ENCODE measurements at regions not wholly inside any gene's neighbourhood (a gene's known extent, or its start where the extent isn't known, plus 50 kb on each side); places are given as distances from the start of the nearest gene placed in this dataset.

DNA sequence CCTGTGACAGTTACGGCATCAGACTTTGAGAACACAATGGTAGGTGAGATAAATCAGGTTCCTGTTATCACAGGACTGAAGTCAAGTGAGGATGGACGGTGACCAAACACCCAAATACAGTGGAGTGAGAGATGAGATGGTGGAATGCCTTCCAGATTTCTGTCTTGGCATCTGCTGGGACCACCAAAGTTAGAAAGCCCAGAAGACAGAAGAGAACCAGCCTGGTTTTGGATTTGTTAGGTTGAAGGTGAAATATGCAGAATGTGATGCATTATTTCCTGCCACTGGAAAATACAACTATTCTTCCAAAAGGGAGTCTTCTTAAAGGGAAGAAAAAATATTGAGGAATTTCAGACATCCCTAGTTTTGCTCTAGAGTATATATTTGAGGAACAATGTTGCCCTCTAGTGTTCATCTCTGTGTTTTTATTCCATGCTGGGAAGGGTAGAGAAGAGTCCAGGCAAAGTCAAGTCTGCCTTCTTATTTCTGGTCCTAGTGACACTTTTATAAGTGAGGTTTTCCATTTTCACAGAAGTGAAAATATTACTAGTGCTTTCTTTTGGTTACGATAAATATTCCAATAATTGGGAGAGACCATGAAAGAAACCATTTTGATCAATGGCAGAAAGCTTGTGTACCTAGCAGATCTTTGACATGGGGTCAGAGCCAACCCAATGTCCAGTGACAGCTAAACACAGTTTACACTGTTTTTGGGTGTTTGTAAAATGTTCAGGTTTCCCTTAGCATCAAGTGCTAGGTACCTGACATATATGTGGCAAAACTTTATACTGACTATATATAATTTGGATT, 142.3 kb upstream of the ANKH start:
- no peak overlapping the region for H3K9ac ChIP-seq (ENCODE audit: insufficient read depth in 1 of 2, low read depth in 2 of 2, low read length in 2 of 2)
- H3K36me3 ChIP-seq (ENCODE audit: control insufficient read depth, insufficient read depth, low read length) = no peaks in the 10 kb centered on the region
- no peaks in the 10 kb centered on the region for H4K20me1 ChIP-seq (replicated peaks; ENCODE audit: control insufficient read depth, insufficient read depth, low read length)
- H3K4me3 ChIP-seq = no peak overlapping the region
- POLR2A ChIA-PET = no interaction called here
- H2AFZ ChIP-seq (ENCODE audit: low read depth, low read length) = no peak overlapping the region
- no TSS peak for BruUV-seq (replicated peaks)
- ATAC-seq (peak; percentile 94), DNase-seq (ENCODE audit: extremely low read depth in 1 of 4, low spot score in 3 of 4) (peak; percentile 41 to 58 (median 47)), FAIRE-seq (peak; percentile 92)
- 17% methylated on average over 3 of the region's 3 CpGs for WGBS (ENCODE audit: insufficient coverage, low coverage, missing lambda C conversion rate)
- no peaks in the 10 kb centered on the region; a peak in 1 of 5 replicates for H3K4me1 ChIP-seq (replicated peaks in 1 of 2; ENCODE audit: control insufficient read depth in 2 of 2, insufficient read depth in 2 of 2, low read length in 2 of 2)
- H3K9me3 ChIP-seq (replicated peaks; ENCODE audit: control insufficient read depth, insufficient read depth, low read depth, low read length) = no peaks in the 10 kb centered on the region
- no peaks in the 10 kb centered on the region for H3K79me2 ChIP-seq (ENCODE audit: control insufficient read depth, insufficient read depth, low read length)
- H3K9me1 ChIP-seq (ENCODE audit: control insufficient read depth, insufficient read depth, low read length) = no peaks in the 10 kb centered on the region
- CTCF ChIA-PET (ENCODE audit: low intra/inter-chr PET ratio) = interaction anchor here (0.6 to 1.9 kb wide), 7 partner anchors 11 to 1025 kb away, joined by 3 to 10 read pairs (median 3); no protein-coding TSS in a partner anchor
- H3K4me2 ChIP-seq (ENCODE audit: insufficient read depth, low read length) = no peak overlapping the region
- no peak overlapping the region for H3K27ac ChIP-seq (ENCODE audit: extremely low read depth, low read depth, low read length)
- in situ Hi-C loops (cut with MboI) (loop anchor here (25.0 kb wide), 1 partner anchor 1027 kb away; no protein-coding TSS in a partner anchor), intact Hi-C loops (cut with micrococcal nuclease) (loop anchor here (5.0 kb wide), 2 partner anchors 662 to 1027 kb away; no protein-coding TSS in a partner anchor)
- H3K27me3 ChIP-seq (ENCODE audit: control insufficient read depth in 2 of 2, insufficient read depth in 2 of 2, low read length in 2 of 2) = no peaks in the 10 kb centered on the region
- TF ChIP-seq SMC3 (conservative IDR thresholded peaks at IDR 0.05; ENCODE audit: insufficient read depth, low read depth, low read length) (peak; percentile 58), SREBF2 (CRISPR knock-in tag; IDR thresholded peaks at IDR 0.05) (no peak), HNRNPH1 (optimal IDR thresholded peaks at IDR 0.05; ENCODE audit: low read depth, low read length) (no peak), STAT5A (IDR thresholded peaks at IDR 0.05; ENCODE audit: borderline replicate concordance, low read length) (0 out of 2 replicates have a peak, but pooled peaks have one; percentile 9), MAZ (CRISPR knock-in tag; conservative IDR thresholded peaks at IDR 0.05 in 1 of 2, IDR thresholded peaks at IDR 0.05 in 1 of 2) (no peak), FUS (optimal IDR thresholded peaks at IDR 0.05; ENCODE audit: low read depth, low read length) (no peak), HMG20A (CRISPR knock-in tag; conservative IDR thresholded peaks at IDR 0.05) (no peak), POLR2AphosphoS5 (IDR thresholded peaks at IDR 0.05; ENCODE audit: control insufficient read depth, insufficient read depth, low read depth, low read length) (no peak)
- TF ChIP-seq, protein P1, sequence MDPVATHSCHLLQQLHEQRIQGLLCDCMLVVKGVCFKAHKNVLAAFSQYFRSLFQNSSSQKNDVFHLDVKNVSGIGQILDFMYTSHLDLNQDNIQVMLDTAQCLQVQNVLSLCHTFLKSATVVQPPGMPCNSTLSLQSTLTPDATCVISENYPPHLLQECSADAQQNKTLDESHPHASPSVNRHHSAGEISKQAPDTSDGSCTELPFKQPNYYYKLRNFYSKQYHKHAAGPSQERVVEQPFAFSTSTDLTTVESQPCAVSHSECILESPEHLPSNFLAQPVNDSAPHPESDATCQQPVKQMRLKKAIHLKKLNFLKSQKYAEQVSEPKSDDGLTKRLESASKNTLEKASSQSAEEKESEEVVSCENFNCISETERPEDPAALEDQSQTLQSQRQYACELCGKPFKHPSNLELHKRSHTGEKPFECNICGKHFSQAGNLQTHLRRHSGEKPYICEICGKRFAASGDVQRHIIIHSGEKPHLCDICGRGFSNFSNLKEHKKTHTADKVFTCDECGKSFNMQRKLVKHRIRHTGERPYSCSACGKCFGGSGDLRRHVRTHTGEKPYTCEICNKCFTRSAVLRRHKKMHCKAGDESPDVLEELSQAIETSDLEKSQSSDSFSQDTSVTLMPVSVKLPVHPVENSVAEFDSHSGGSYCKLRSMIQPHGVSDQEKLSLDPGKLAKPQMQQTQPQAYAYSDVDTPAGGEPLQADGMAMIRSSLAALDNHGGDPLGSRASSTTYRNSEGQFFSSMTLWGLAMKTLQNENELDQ (CRISPR knock-in tag; IDR thresholded peaks at IDR 0.05; ENCODE audit: borderline replicate concordance) = no peak
- TF ChIP-seq, protein P2, sequence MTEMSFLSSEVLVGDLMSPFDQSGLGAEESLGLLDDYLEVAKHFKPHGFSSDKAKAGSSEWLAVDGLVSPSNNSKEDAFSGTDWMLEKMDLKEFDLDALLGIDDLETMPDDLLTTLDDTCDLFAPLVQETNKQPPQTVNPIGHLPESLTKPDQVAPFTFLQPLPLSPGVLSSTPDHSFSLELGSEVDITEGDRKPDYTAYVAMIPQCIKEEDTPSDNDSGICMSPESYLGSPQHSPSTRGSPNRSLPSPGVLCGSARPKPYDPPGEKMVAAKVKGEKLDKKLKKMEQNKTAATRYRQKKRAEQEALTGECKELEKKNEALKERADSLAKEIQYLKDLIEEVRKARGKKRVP (CRISPR knock-in tag; IDR thresholded peaks at IDR 0.05) = no peak
- TF ChIP-seq, protein P3, sequence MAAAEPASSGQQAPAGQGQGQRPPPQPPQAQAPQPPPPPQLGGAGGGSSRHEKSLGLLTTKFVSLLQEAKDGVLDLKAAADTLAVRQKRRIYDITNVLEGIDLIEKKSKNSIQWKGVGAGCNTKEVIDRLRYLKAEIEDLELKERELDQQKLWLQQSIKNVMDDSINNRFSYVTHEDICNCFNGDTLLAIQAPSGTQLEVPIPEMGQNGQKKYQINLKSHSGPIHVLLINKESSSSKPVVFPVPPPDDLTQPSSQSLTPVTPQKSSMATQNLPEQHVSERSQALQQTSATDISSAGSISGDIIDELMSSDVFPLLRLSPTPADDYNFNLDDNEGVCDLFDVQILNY (CRISPR knock-in tag; IDR thresholded peaks at IDR 0.05) = no peak
- TF ChIP-seq, protein P4, sequence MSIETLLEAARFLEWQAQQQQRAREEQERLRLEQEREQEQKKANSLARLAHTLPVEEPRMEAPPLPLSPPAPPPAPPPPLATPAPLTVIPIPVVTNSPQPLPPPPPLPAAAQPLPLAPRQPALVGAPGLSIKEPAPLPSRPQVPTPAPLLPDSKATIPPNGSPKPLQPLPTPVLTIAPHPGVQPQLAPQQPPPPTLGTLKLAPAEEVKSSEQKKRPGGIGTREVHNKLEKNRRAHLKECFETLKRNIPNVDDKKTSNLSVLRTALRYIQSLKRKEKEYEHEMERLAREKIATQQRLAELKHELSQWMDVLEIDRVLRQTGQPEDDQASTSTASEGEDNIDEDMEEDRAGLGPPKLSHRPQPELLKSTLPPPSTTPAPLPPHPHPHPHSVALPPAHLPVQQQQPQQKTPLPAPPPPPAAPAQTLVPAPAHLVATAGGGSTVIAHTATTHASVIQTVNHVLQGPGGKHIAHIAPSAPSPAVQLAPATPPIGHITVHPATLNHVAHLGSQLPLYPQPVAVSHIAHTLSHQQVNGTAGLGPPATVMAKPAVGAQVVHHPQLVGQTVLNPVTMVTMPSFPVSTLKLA (conservative IDR thresholded peaks at IDR 0.05) = no peak
- TF ChIP-seq, protein P5, sequence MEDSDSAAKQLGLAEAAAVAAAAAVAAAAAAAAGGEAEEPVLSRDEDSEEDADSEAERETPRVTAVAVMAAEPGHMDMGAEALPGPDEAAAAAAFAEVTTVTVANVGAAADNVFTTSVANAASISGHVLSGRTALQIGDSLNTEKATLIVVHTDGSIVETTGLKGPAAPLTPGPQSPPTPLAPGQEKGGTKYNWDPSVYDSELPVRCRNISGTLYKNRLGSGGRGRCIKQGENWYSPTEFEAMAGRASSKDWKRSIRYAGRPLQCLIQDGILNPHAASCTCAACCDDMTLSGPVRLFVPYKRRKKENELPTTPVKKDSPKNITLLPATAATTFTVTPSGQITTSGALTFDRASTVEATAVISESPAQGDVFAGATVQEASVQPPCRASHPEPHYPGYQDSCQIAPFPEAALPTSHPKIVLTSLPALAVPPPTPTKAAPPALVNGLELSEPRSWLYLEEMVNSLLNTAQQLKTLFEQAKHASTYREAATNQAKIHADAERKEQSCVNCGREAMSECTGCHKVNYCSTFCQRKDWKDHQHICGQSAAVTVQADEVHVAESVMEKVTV (CRISPR knock-in tag; IDR thresholded peaks at IDR 0.05) = peak; percentile 60; the same call in 1 of the 2 replicates

Data from K562 (cell line).